Fibroblast of peridontal ligament (primary cell): ENCODE measurements at regions not wholly inside any gene's neighbourhood (a gene's known extent, or its start where the extent isn't known, plus 50 kb on each side); places are given as distances from the start of the nearest gene placed in this dataset.
"Not testable (repeated sequence)": the region's sequence is repeated elsewhere in the genome, so short reads cannot be mapped to it uniquely, and the experiment has no call there.

Experiments
- DNase-seq: peaks from one replicate; pipeline ENCODE4 v3.0.0-alpha.2; 2010; ENCODE audit errors: extremely low read depth

DNA sequence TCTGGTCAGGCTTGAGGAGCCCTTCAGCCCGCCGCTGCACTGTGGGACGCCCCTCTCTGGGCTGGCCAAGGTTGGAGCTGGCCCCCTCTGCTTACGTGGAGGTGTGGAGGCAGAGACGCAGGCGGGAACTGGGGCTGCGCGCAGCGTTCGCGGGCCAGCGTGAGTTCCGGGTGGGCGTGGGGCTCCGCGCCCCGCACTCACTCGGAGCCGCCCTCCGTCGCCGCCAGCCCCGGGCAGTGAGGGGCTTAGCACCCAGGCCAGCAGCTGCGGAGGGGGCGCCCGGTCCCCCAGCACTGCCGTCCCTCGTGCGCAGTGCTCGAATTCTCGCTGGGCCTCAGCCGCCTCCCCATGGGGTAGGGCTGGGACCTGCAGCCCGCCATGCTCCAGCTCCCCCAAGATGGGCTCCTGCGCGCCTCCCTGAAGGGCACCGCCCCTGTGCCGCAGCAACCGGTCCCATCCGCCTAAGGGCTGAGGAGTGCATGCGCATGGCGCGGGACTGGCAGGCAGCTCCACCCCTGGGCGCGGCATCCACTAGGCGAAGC, 695.9 kb downstream of the EPHA7 start:
- DNase-seq = no peak

DNA sequence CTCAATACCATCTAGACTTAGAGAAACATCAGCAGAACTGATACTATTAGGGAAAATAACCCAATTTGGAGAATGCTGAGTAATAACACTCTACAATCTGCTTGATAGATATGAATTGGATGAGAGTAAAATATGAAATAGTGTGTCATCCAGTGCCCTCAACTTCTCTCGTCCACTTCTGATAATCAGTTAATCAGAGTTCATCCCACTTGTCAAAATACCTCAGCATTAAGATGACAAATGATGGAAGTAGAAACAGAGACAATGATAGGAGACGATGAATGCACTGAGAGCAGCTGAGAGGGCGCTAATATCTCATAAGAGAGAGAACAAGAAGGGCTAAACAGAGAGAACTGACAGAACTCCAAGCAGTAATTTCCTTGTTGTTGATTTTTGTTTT, 699.6 kb downstream of the EPHA7 start:
- DNase-seq = no peak

DNA sequence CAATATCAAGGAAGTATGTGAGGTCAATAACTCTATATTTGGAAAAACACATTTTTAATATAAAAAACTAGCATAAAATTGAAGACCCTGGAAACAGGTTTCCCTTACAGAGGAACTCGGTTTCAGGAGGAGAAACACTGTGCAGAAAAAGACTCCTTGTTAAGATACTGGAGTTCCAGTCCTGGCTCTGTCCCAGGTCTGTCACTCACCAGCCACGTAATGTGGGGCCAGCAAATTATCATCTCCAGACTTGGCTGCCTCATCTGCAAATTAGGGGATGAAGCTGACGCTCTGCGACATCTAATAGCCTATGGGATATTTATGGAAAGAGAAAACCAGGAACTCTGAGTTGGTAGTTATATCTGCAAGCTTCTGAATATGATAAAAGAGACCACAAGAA, 702.7 kb downstream of the EPHA7 start:
- DNase-seq = no peak

DNA sequence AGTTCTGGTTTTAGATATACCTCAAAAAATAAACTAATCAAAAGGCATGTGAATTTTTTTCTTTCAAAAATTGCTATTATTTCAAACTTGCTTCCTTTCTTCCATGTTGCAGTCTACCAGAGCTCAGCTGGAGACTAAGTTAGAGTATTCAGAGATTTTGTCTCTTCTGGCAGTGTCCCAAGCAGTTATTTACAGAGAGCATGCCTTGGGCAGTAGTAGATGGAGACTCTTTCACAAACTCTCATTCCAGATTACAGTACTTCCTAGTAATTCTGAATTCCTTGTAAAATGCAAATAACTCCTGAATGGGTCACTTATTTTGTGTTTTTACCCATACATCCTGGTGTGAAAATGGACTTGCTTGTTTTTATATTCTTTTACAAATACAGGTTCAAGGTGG, 703.4 kb downstream of the EPHA7 start:
- no peak for DNase-seq

DNA sequence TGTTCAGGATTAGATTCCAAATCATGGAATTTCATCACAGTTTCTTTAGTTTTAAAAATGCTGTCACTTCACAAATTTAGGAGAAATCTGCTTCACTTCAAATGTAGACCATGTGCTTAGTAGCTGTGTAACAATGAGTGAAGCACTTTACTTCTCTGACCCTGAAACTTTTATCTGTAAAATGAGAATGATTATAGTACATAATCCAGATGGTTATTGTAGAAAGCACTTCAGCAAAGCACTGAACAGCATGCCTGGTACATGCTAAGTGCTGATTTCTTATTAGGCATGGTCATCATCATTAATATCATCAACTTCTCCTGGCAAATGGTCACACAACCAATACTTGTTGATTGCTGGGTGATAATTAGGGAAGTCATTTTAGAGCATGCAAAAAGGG, 705.0 kb downstream of the EPHA7 start:
- DNase-seq = no peak

DNA sequence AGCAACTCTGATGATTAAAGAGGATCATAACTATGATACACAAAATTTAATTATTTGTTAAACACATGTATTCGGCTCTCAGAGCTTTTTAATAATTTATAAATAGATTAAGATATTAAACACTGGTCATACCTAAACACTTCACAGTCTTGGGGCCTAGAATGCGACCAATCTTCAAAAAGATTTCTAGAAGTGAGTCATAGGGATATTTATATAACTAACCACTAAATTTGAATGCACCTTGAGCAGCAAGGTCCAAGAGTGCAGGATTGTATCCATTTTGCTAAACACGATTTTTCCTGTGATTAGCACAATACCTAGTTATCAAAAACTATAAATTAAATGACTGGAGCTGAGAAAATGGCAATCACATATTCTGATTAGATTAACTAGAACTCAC, 709.3 kb downstream of the EPHA7 start:
- DNase-seq = no peak

DNA sequence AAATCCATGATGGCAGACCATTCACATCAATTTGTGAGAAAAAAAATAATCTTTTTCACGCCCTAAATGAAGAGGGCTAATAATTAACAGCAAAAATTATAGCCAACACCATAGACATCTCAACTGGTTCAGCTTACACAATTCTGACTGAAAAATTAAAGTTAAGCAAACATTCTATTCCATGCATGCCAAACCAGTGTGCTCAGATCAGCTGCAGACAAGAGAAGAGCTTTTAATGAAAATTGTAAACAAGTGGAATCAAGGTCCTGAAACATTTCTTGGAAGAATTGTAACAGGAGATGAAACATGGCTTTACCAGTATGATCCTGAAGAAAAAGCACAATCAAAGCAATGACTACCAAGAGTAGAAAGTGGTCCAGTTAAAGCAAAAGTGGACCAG, 710.4 kb downstream of the EPHA7 start:
- no peak for DNase-seq

DNA sequence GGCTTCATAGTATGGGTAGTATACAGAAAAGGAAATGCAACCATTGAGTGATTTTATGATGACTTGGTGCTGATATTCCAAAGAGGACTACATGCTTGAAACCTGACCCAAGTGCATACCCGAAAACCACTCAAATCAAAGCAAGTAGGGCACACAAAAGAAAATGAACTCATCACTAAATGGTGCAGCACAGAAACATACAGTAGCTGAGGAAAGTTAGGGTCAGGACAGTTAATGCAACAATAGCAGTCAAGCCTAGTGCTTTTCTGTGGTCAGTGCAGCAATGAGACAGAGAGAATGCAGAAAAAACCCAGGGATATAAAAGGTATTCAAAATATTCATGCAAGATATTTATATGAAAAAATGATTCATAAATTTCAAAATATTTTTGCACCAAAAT, 711.1 kb downstream of the EPHA7 start:
- DNase-seq = no peak

DNA sequence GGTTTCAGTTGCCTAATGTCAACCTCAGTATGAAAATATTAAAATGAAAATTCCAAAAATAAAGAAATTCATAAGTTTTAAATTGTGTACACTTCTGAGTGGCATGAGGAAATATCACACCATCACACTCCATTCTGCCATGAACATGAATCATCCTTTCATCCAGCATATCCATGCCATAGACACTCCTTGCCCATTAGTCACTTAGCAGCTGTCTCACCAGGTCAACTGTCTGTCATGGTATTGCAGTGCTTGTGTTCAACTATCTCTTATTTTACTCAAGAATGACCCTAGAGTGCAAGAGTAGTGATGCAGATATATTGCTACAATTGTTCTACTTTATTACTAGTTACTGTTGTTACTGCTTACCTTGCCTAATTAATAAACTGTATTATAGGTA, 712.4 kb downstream of the EPHA7 start:
- DNase-seq = no peak

DNA sequence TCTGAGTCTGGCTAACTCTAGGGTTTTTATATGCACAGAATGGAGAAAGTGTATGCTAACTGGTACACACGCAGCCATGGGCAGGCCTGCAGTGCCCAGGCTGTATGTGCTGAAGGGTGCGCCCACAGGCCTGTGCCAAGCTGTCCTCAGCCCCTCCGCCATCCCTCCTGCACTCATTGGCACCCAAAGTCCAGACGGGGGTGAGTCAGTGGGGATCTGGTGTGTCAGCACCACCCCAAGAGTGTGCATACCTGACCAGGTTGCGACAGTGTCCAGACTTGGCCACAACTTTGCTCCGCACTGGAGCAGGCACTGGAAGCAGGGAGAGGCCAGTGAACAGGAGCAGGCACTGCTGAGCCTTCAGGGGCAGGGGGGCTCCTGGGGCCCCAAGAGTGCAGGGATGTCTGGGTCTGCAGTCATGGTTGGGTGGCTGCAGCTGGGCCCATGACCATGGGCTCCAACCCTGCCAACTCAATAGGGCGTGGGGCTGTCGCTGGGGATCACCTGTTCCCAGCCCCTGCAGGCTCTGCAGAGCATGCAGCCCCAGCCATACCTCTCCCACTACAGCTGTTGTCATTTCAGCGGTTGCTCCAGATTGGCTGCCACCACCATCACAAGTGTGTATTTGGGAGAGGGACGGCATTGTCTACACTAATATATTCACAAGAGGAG, 717.8 kb downstream of the EPHA7 start:
- no peak for DNase-seq

DNA sequence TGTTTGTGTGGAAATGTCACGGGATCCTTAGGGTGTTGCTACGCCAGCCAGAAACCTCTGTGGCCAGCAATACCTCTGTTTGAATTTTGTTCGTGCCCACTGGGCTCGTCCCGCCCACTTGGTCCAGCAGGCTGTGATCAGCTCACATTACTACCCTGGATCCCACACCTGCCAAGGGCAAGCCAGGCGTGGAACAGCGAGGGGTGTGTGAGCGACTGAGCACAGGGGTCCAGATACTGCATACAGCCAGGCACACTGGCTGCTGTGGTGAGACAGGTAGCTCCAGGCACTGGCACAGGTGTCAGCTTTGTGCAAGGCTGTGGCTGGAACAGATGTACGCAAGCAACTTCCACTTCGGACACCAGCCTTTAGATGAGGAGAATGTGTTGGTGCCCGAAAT, 718.9 kb downstream of the EPHA7 start:
- no peak for DNase-seq

DNA sequence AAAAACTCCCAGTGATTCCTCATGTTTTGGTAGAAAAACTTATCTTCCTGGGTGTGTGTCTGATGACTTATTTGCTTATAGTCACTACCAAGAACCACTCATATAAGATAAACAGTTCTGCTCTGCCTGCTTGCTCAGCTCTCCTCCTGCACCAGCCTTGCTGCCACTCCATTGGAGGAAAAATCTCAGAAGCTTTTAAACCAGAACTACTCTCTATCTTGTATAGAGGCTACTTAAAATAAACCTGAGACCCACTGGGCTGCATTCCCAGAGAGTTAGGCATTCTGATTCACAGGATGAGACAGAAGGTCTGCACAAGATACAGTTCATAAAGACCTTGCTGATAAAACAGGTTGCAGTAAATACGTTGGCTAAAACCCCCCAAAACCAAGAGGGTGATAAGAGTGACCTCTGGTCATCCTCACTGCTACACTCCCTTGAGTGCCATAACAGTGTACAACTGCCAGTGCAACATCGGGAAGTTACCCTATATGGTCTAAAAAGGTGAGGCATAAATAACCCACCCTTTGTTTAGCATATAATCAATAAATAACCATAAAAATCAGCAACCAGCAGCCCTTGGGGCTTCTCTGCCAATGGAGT, 728.3 kb downstream of the EPHA7 start:
- no peak for DNase-seq

DNA sequence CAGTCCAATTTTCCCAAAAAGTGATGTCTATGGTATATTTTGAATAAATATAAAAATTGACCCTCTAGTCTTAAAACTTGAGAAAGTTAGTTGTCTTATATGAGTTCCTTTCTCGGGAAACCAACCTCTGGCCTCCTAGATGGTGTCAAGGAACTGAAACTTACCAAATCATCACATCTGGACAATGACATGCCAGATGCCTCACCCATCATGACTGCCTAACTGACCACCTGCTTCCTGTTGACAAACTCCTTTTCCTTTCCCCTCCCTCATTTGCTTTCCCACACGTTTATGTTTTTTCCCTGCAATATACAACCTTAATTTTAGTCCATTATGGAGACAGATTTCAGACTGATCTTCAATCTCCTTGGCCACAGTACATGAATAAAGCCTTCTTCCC, 731.0 kb downstream of the EPHA7 start:
- DNase-seq = no peak

DNA sequence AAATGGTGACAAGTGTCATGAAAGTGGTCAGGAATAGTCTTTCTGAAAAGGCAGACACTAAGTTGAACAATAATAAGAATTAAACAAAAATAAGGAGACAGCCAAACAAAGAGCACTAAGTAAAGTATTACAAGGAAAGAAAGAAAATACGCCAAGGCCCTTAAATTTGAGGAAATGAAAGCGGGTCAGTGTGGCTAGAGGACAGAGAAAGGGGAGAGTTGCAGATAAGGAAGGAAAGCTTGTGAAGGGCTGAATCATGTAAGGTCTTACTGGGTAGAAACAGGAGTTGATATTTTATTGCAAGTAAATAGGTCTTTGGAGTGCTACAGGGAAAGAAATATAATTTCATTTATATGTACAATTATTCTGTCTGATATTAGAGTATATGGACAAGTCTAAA, 732.1 kb downstream of the EPHA7 start:
- no peak for DNase-seq

DNA sequence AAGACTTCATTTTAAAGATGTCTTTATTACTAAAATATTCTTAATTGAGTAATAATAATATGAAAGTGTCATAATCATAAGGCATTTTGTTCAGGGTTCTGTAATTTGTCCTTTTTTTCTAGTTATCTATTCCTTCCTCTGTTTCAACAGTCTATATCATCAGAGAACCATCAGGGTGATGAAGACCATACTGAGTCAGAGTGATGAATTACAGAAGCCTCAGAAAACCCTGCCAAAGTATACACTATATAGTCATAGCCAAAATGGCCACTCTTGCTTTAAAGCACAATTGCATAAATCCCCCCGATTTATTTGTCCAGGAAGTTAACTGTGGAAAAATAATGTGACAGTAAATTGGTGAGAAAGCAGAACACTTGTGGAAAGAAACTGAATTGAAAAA, 735.0 kb downstream of the EPHA7 start:
- no peak for DNase-seq

DNA sequence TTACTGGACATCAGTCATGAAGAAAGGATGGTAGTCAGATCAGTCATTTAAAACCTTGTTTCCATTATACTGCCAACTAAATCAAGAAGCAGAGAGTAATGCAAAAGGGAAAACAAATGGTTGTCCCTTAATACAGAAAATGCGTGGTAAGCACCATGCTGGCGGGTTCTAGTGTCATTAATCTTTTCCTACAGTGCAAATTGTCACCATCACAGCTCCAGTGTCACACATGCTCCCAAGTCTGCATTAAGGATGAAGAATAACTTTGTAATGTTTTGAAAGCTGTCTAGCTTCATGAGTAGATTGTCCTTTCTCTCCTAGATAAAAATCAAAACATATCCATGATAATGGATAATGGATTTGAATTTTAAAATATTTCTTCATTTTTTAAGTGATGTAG, 735.6 kb downstream of the EPHA7 start:
- no peak for DNase-seq

DNA sequence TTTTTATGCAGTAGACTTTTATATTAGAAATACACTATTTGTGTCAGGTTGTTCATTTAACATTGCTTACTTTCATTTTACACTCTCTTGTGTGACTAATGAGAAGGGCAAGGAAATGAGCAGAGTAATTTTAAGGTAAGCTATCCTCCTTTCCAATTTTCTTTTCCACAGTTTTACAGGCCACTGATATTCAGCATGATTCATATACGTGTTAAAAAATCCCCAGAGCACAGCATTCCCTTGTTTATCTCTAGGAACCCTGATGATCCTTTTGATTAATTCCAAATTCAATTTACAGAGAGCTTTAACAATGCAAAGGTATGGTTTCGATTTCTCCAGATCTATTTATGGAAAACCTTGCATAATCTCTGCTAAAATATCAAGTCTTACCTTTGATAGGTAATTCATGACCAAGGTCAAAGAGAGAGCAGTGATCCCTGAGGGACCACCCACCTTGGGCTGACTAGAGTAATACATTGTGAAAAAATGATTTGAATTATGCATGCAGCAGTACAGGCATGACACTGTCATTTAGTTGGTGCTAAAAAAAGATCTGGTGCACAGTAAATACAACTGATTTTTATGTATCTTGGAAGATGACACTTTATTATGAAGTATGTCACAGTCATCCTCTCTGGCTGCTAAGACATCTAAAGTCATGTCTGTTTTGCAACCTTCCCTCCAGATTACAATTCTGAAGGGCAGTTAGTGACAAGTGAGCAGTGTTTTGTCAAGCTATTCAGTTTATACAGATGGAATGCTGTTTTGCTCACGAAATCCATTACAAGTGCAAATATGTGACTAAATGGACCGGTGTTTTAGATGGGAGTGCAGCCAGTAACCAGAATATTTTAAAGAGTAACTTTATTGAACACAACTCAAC, 736.6 kb downstream of the EPHA7 start:
- no peak for DNase-seq

DNA sequence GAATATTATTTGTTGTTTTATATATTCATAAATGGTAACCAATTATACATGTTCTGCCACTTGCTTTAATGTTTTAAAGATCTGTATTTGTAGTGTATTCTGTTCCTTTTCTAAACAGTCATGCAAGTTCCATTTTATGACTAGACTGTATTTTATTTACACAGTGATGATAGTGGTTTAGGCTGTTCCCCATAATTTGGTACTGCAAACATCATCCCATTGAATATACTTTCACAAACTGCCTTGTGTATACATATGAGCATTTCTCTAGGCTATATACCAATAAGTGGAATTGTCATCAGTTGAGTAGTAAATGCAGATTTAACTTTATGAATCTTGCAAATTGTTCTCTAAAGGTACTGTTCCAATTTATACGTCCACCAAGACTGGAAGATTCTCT, 738.0 kb downstream of the EPHA7 start:
- DNase-seq = no peak

DNA sequence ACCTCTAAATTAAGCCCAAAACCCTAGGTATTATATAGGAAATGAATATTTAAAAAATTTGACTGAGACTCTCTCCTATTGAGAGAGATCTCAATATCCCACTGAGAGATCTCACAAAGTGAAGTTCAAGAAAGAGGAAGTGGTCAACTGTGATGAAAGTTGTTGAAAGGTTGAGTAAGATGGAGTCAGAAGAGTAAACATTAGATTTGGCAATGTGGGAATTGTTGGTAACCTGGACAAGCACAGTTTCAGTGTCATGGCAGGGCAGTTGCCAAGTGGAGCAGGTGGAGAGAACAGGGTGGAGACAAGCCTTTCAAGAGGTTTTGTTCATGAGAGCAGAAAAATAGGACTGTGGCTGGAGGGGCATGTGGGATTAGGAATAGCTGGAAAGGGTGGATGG, 747.9 kb downstream of the EPHA7 start:
- DNase-seq = not testable (repeated sequence)

DNA sequence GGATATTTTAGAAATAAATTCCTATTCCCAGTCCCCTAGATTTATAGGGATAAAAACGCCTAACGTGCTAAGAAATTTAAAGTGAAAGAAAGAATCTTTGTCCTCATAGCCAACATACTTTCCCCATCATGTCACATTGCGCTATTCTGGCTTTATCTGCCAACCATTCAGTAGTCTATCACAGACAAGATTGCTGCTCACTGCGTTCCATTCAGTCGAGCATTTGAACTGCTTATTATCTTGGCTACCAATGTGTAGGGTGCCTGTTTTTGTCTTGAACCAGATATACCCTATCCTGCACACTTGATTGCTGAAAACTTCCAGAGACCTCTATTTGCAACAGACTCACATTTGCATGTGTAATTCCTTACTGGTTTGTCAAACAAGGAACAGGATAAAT, 751.5 kb downstream of the EPHA7 start:
- DNase-seq = no peak

DNA sequence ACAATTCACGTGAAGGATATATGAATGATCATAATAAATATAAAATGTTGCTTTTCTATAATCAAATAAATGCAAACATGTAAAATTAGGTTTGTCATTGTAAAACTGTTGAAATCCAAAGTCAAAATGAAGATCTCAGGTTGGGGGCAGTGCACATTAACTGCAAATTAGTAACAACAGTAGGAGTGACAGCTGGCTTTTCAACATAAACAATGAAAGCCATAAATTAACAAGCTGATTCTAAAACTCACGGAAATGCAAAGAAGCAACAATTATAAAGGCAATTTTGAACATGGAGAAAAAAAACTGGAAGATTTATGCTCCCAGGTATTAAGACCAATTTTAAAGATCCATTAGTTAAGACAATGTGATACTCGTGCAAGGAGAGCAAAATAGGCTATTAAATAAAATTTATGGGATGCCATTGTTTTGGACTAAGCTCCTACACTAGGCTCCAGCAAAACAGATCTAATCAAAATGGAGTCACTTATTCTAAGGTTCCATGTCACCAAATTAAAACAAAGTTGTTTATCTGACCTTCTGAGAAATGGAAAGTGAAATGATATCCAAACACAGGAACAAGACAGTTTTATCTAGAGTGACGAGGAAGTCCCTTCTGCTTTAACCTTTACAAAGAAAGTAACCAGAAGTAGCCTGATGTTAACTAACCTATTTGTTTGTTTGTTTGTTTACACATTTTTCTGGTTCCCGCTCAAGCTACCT, 770.8 kb downstream of the EPHA7 start:
- no peak for DNase-seq

DNA sequence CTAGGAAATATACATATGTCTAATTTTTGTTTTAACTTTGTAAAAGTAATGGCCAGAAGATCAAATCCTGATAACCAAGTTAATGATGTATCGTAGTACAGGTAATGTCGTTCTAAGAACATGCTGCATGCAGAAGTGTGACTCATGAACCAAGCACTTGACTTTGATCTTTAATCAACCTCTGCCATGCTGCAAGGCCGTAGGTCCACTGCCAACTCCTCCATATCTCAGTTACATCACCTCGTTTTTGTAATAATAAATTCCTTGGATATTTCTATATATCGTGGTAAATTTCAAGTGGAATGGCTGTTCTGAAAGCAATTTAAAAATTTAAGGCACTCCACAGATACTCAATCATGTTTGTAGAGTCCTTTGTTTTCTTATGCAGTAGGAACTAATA, 771.7 kb downstream of the EPHA7 start:
- no peak for DNase-seq
